Activated CD4-positive, alpha-beta T cell treated with anti-CD3 and anti-CD28 coated beads, Interleukin-2, amount 50 U/mL, for 24 hours (primary cell): ENCODE measurements at regions not wholly inside any gene's neighbourhood (a gene's known extent, or its start where the extent isn't known, plus 50 kb on each side); places are given as distances from the start of the nearest gene placed in this dataset.

Source experiments
- DNase-seq, 2 donors: peaks; one replicate each; pipeline ENCODE4 v3.0.0-alpha.2; 2020; ENCODE audit warnings: low read depth in 1 of 2, low spot score in 1 of 2

GRCh38 chr1:218754477-218754876, 409.3 kb downstream of the TGFB2 start:
- no peak for DNase-seq

- DNase-seq, result no peak
Observed at GRCh38 chr1:218755128-218755527, 410.0 kb downstream of the TGFB2 start.

- DNase-seq, result no peak
Observed at GRCh38 chr1:218759795-218760194, 413.9 kb upstream of the LYPLAL1 start.

GRCh38 chr1:218760601-218761570, 412.8 kb upstream of the LYPLAL1 start:
- DNase-seq, result no peak

GRCh38 chr1:218763538-218763937, 410.1 kb upstream of the LYPLAL1 start:
- no peak for DNase-seq

GRCh38 chr1:218765753-218766152, 407.9 kb upstream of the LYPLAL1 start:
- DNase-seq, result no peak

GRCh38 chr1:218771931-218772330, 401.7 kb upstream of the LYPLAL1 start:
- DNase-seq, result no peak

- no peak for DNase-seq
Observed at GRCh38 chr1:218772575-218772974, 401.1 kb upstream of the LYPLAL1 start.

- DNase-seq, result no peak
Observed at GRCh38 chr1:218775501-218776021, 398.1 kb upstream of the LYPLAL1 start.

GRCh38 chr1:218778257-218779126, 395.2 kb upstream of the LYPLAL1 start:
- DNase-seq, result no peak

GRCh38 chr1:218779341-218780100, 394.2 kb upstream of the LYPLAL1 start:
- no peak for DNase-seq

GRCh38 chr1:218783131-218783530, 390.5 kb upstream of the LYPLAL1 start:
- DNase-seq, result no peak

- no peak for DNase-seq
Observed at GRCh38 chr1:218783916-218784315, 389.8 kb upstream of the LYPLAL1 start.

GRCh38 chr1:218785928-218786327, 387.8 kb upstream of the LYPLAL1 start:
- no peak for DNase-seq

GRCh38 chr1:218787826-218788225, 385.9 kb upstream of the LYPLAL1 start:
- no peak for DNase-seq

GRCh38 chr1:218796773-218797172, 376.9 kb upstream of the LYPLAL1 start:
- no peak for DNase-seq

GRCh38 chr1:218802799-218803198, 370.9 kb upstream of the LYPLAL1 start:
- no peak for DNase-seq

GRCh38 chr1:218803351-218803997, 370.2 kb upstream of the LYPLAL1 start:
- DNase-seq, result no peak

GRCh38 chr1:218804014-218804785, 369.5 kb upstream of the LYPLAL1 start:
- no peak for DNase-seq

- no peak for DNase-seq
Observed at GRCh38 chr1:218809061-218809460, 364.6 kb upstream of the LYPLAL1 start.
